HG02840 (cell line): ENCODE measurements at regions not wholly inside any gene's neighbourhood (a gene's known extent, or its start where the extent isn't known, plus 50 kb on each side); places are given as distances from the start of the nearest gene placed in this dataset.
"Not testable (repeated sequence)": the region's sequence is repeated elsewhere in the genome, so short reads cannot be mapped to it uniquely, and the experiment has no call there.

Source experiments
- ATAC-seq: cut with Tn5 transposase; IDR thresholded peaks from one replicate; pipeline ENCODE4 v1.9.1; 2021; ENCODE audit warnings: mild to moderate bottlenecking, moderate library complexity, moderate number of reproducible peaks; ENCODE audit not compliant: unreplicated experiment, low FRiP score

- not testable (repeated sequence) for ATAC-seq
Measured at GRCh38 chr13:22965011-22965857, 215.5 kb upstream of the SGCG start.

GRCh38 chr13:22965858-22966239, 214.9 kb upstream of the SGCG start:
- not testable (repeated sequence) for ATAC-seq

- not testable (repeated sequence) for ATAC-seq
Measured at GRCh38 chr13:22966753-22967152, 214.0 kb upstream of the SGCG start.

GRCh38 chr13:22967669-22968068, 213.1 kb upstream of the SGCG start:
- ATAC-seq = no peak

- ATAC-seq = no peak
Measured at GRCh38 chr13:22979952-22980351, 200.8 kb upstream of the SGCG start.

- ATAC-seq = no peak
Measured at GRCh38 chr13:22980936-22981335, 199.8 kb upstream of the SGCG start.

- ATAC-seq = no peak
Measured at GRCh38 chr13:22993148-22993547, 187.6 kb upstream of the SGCG start.

GRCh38 chr13:23003446-23003845, 177.3 kb upstream of the SGCG start:
- no peak for ATAC-seq

GRCh38 chr13:23007426-23007825, 173.4 kb upstream of the SGCG start:
- ATAC-seq = no peak

GRCh38 chr13:23018143-23018542, 162.6 kb upstream of the SGCG start:
- ATAC-seq = no peak

GRCh38 chr13:23020246-23020843, 160.4 kb upstream of the SGCG start:
- no peak for ATAC-seq

GRCh38 chr13:23021906-23022305, 158.9 kb upstream of the SGCG start:
- ATAC-seq = no peak

GRCh38 chr13:23022704-23023103, 158.1 kb upstream of the SGCG start:
- no peak for ATAC-seq

GRCh38 chr13:23025864-23026608, 154.7 kb upstream of the SGCG start:
- no peak for ATAC-seq

GRCh38 chr13:23039266-23039935, 141.4 kb upstream of the SGCG start:
- ATAC-seq = no peak

GRCh38 chr13:23042181-23042580, 138.6 kb upstream of the SGCG start:
- ATAC-seq = no peak

- no peak for ATAC-seq
Measured at GRCh38 chr13:23044906-23045305, 135.9 kb upstream of the SGCG start.

- ATAC-seq = no peak
Measured at GRCh38 chr13:23050126-23050525, 130.7 kb upstream of the SGCG start.

GRCh38 chr13:23053711-23054110, 127.1 kb upstream of the SGCG start:
- ATAC-seq = not testable (repeated sequence)

- ATAC-seq = no peak
Measured at GRCh38 chr13:23059173-23059572, 121.6 kb upstream of the SGCG start.

- no peak for ATAC-seq
Measured at GRCh38 chr13:23060959-23061358, 119.8 kb upstream of the SGCG start.
